Thoracic aorta (tissue), 2 donors: ENCODE measurements at regions not wholly inside any gene's neighbourhood (a gene's known extent, or its start where the extent isn't known, plus 50 kb on each side); places are given as distances from the start of the nearest gene placed in this dataset.

ENCODE experiments used
- ATAC-seq: fragments of 150-250 bp; one replicate; pipeline ENCODE4 v1.8.0; 2017; ENCODE audit warnings: low read depth; ENCODE audit not compliant: insufficient number of reproducible peaks, low FRiP score
- DNase-seq: peaks from one replicate; pipeline ENCODE4 v3.0.0-alpha.2; 2020; ENCODE audit warnings: low spot score
- H3K27ac ChIP-seq, 2 donors: fragments of 200-600 bp; sonication (generic); 1 replicate in 1 of 2; 2 replicates in 1 of 2; pipeline ENCODE4 v1.5.1; 2016; ENCODE audit warnings: mild to moderate bottlenecking in 2 of 2, moderate library complexity in 2 of 2
- H3K27me3 ChIP-seq: fragments of 200-600 bp; sonication (generic); replicated peaks from 2 replicates; pipeline ENCODE4 v1.6.0; 2016; ENCODE audit warnings: mild to moderate bottlenecking; ENCODE audit not compliant: insufficient read depth
- H3K36me3 ChIP-seq: fragments of 200-600 bp; sonication (generic); one replicate; pipeline ENCODE4 v1.5.1; 2016
- H3K4me1 ChIP-seq, 2 donors: fragments of 200-600 bp; sonication (generic); 1 replicate in 1 of 2; 2 replicates in 1 of 2; pipeline versions ENCODE4 v1.5.1 to v1.6.0; 2016; ENCODE audit warnings: low read depth in 2 of 2, mild to moderate bottlenecking in 1 of 2; ENCODE audit not compliant: control insufficient read depth in 1 of 2
- H3K4me3 ChIP-seq: fragments of 200-600 bp; sonication (generic); 2 replicates; pipeline ENCODE4 v1.5.1; 2016; ENCODE audit warnings: mild to moderate bottlenecking
- H3K9me3 ChIP-seq: fragments of 200-600 bp; sonication (generic); 2 replicates; pipeline ENCODE4 v1.5.1; 2016
- CTCF ChIP-seq: fragments of 200-600 bp; sonication (generic); IDR thresholded peaks from one replicate; pipeline ENCODE4 v1.5.1; 2019; ENCODE audit warnings: antibody characterized with exemption

GRCh38 chr11:82225930-82226329, 507.7 kb downstream of the FAM181B start:
- Histone ChIP-seq H3K4me3 (no peak overlapping the region), H3K27ac (no peak overlapping the region), H3K9me3 (peaks cover 4% of the 10 kb centered on the region), H3K4me1 (no peaks in the 10 kb centered on the region), H3K36me3 (no peaks in the 10 kb centered on the region), H3K27me3 (no peaks in the 10 kb centered on the region)
- no peak for TF ChIP-seq CTCF
- DNase-seq = no peak
- ATAC-seq = no peak

- H3K4me1 ChIP-seq = no peaks in the 10 kb centered on the region
- H3K27ac ChIP-seq = no peak overlapping the region
- no peak overlapping the region for H3K4me3 ChIP-seq
- TF ChIP-seq CTCF = no peak
- ATAC-seq (no peak), DNase-seq (no peak)
- no peaks in the 10 kb centered on the region for H3K36me3 ChIP-seq
- H3K27me3 ChIP-seq = no peaks in the 10 kb centered on the region
- peaks cover 4% of the 10 kb centered on the region for H3K9me3 ChIP-seq
These were observed 508.2 kb downstream of the FAM181B start for GRCh38 chr11:82225502-82225901.

- Histone ChIP-seq H3K4me1 (no peaks in the 10 kb centered on the region), H3K27me3 (no peaks in the 10 kb centered on the region), H3K36me3 (no peaks in the 10 kb centered on the region), H3K4me3 (no peak overlapping the region), H3K9me3 (no peaks in the 10 kb centered on the region), H3K27ac (no peak overlapping the region)
- TF ChIP-seq CTCF = no peak
- no peak for DNase-seq
- no peak for ATAC-seq
These were observed 516.6 kb downstream of the FAM181B start for GRCh38 chr11:82216927-82217570.

- no peak for ATAC-seq
- no peak overlapping the region for H3K27ac ChIP-seq
These were observed 523.7 kb downstream of the FAM181B start for GRCh38 chr11:82210011-82210410.

GRCh38 chr11:82195283-82195682, 538.4 kb downstream of the FAM181B start:
- H3K27ac ChIP-seq = no peak overlapping the region
- no peak for TF ChIP-seq CTCF

More at GRCh38 chr11:82210011-82210410, 523.7 kb downstream of the FAM181B start:
- no peak for TF ChIP-seq CTCF
- H3K4me1 ChIP-seq = no peaks in the 10 kb centered on the region
- no peaks in the 10 kb centered on the region for H3K27me3 ChIP-seq
- no peaks in the 10 kb centered on the region for H3K36me3 ChIP-seq
- no peak for DNase-seq
- no peaks in the 10 kb centered on the region for H3K9me3 ChIP-seq
- H3K4me3 ChIP-seq = no peak overlapping the region

More at GRCh38 chr11:82195283-82195682, 538.4 kb downstream of the FAM181B start:
- no peaks in the 10 kb centered on the region for H3K36me3 ChIP-seq
- ATAC-seq (no peak), DNase-seq (no peak)
- no peak overlapping the region for H3K4me3 ChIP-seq
- no peaks in the 10 kb centered on the region for H3K4me1 ChIP-seq
- H3K9me3 ChIP-seq = no peaks in the 10 kb centered on the region
- H3K27me3 ChIP-seq = no peaks in the 10 kb centered on the region
